ENCODE measurements at regions not wholly inside any gene's neighbourhood (a gene's known extent, or its start where the extent isn't known, plus 50 kb on each side); places are given as distances from the start of the nearest gene placed in this dataset.
A peak's percentile ranks its signal among the peaks of the same experiment; 100 is the strongest.

GRCh38 chr18:39994498-39994897 lies 1960.5 kb upstream of the PIK3C3 start:
- no peak for DNase-seq (ENCODE audit: extremely low read depth, low read depth, low spot score)

- no peak for DNase-seq (ENCODE audit: extremely low read depth, low read depth, low spot score)
Measured at GRCh38 chr18:39991696-39992265, 1963.3 kb upstream of the PIK3C3 start.

- no peak for DNase-seq (ENCODE audit: extremely low read depth, low read depth, low spot score)
Measured at GRCh38 chr18:39990540-39990939, 1964.5 kb upstream of the PIK3C3 start.

GRCh38 chr18:39976771-39977170 lies 1978.3 kb upstream of the PIK3C3 start:
- no peak for DNase-seq (ENCODE audit: extremely low read depth, low read depth, low spot score)

GRCh38 chr18:39972521-39972920 lies 1982.5 kb upstream of the PIK3C3 start:
- DNase-seq (ENCODE audit: extremely low read depth, low read depth, low spot score) = no peak

- DNase-seq (ENCODE audit: extremely low read depth, low read depth, low spot score) = peak; percentile 91
Measured at GRCh38 chr18:39969803-39970494, 1985.1 kb upstream of the PIK3C3 start.

- no peak for DNase-seq (ENCODE audit: extremely low read depth, low read depth, low spot score)
Measured at GRCh38 chr18:39966275-39966674, 1988.8 kb upstream of the PIK3C3 start.

GRCh38 chr18:39962546-39962945 lies 1992.5 kb upstream of the PIK3C3 start:
- DNase-seq (ENCODE audit: extremely low read depth, low read depth, low spot score) = no peak

- no peak for DNase-seq (ENCODE audit: extremely low read depth, low read depth, low spot score)
Measured at GRCh38 chr18:39960550-39960949, 1994.5 kb upstream of the PIK3C3 start.

GRCh38 chr18:39959839-39960238 lies 1995.2 kb upstream of the PIK3C3 start:
- no peak for DNase-seq (ENCODE audit: extremely low read depth, low read depth, low spot score)

- no peak for DNase-seq (ENCODE audit: extremely low read depth, low read depth, low spot score)
Measured at GRCh38 chr18:39958876-39959275, 1996.2 kb upstream of the PIK3C3 start.

GRCh38 chr18:39952816-39953215 lies 2002.2 kb upstream of the PIK3C3 start:
- no peak for DNase-seq (ENCODE audit: extremely low read depth, low read depth, low spot score)

GRCh38 chr18:39951142-39951720 lies 2003.8 kb upstream of the PIK3C3 start:
- no peak for DNase-seq (ENCODE audit: extremely low read depth, low read depth, low spot score)

GRCh38 chr18:39946623-39947061 lies 2008.4 kb upstream of the PIK3C3 start:
- DNase-seq (ENCODE audit: extremely low read depth, low read depth, low spot score) = no peak

- no peak for DNase-seq (ENCODE audit: extremely low read depth, low read depth, low spot score)
Measured at GRCh38 chr18:39945076-39945475, 2010.0 kb upstream of the PIK3C3 start.

GRCh38 chr18:39942702-39943101 lies 2012.3 kb upstream of the PIK3C3 start:
- DNase-seq (ENCODE audit: extremely low read depth, low read depth, low spot score) = no peak

- DNase-seq (ENCODE audit: extremely low read depth, low read depth, low spot score) = no peak
Measured at GRCh38 chr18:39938676-39939608, 2016.1 kb upstream of the PIK3C3 start.

- DNase-seq (ENCODE audit: extremely low read depth, low read depth, low spot score) = no peak
Measured at GRCh38 chr18:39935598-39935997, 2019.4 kb upstream of the PIK3C3 start.

- no peak for DNase-seq (ENCODE audit: extremely low read depth, low read depth, low spot score)
Measured at GRCh38 chr18:39918847-39919246, 2036.2 kb upstream of the PIK3C3 start.

GRCh38 chr18:39913672-39914366 lies 2041.2 kb upstream of the PIK3C3 start:
- DNase-seq (ENCODE audit: extremely low read depth, low read depth, low spot score) = no peak

GRCh38 chr18:39911716-39912115 lies 2043.3 kb upstream of the PIK3C3 start:
- no peak for DNase-seq (ENCODE audit: extremely low read depth, low read depth, low spot score)

Measured in glomerular endothelial cell (primary cell).